GM21786 (cell line): ENCODE measurements at regions not wholly inside any gene's neighbourhood (a gene's known extent, or its start where the extent isn't known, plus 50 kb on each side); places are given as distances from the start of the nearest gene placed in this dataset.

Source experiments
- ATAC-seq: cut with Tn5 transposase; IDR thresholded peaks from one replicate; pipeline ENCODE4 v1.9.1; 2021; ENCODE audit not compliant: unreplicated experiment

- ATAC-seq, result no peak
Measured at GRCh38 chr9:90259311-90260246, 383.0 kb downstream of the DIRAS2 start.

DNA sequence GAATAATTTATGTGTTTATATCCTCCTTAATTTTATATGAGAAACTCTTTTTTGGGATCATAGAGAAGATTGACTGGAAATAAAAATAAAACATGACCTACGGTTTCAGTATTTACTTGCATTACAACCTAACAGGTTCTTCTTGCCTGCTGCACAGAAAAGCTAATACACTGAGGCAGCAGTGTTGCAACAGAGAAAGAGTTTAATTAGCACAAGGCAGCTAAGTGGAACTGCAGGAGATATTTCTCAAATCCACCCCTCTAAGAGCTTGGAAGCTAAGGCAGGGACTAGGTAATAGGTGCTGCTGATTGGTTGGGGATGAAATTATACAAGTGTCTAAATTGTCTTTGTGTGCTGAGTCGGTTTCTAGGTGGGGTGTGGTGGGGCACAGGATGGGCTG lies 380.9 kb downstream of the DIRAS2 start:
- no peak for ATAC-seq

DNA sequence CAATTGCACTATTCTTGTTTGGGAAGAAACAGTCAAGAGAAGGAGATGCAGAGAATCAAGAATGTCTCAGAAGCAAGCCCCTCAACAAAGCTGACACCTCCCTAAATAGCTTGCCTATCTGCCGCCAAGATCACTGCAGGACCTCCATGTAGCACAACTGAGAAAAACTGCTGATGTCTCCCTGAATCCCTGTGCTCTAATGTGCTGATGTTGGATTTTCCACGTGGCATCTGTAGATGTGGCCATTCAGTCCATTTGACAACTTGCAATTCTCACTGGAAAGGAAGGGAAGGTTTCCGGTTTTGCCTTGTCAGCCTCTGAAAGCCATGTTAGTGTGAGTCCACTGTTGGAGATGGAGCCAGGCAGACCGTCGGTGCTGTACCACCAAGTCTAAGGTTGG lies 374.0 kb downstream of the DIRAS2 start:
- no peak for ATAC-seq

DNA sequence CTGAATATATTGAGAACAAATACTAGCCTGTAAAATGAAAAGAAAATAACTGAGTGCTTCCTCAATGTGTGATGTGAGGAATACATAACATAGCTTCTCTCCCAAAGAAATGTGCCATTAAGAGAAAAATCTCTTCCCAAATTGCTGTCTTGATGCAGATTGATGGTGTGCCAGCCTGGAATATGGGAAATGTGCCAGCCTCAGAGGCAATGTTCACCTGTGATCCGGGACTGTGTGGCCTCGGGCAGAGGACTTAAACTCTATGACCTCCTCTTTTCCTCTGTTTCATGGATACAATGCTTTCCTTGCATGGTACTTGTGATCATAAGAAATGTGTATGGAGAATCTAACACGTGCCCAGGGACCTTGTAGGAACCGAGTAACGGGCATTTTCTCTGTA lies 370.9 kb downstream of the DIRAS2 start:
- no peak for ATAC-seq

- ATAC-seq, result no peak
Measured at GRCh38 chr9:90274725-90275124, 367.9 kb downstream of the DIRAS2 start.

DNA sequence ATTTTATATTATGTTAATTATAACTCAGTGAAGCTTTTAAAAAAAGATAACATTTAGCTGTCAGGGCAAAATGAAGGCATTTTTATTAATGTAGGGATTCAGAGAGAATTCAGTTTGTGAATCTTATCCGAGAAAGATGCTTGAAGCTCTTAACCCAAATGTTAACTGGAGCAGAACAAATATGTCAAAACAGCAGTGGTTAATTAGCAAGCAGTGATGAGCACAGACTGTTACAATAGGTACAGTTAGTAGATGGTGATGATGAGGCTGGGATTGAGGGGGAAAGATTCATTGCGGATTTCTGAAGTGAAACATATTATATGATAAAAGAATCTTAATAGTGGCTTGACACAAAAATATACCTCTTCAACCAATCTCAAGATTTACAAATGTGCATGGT lies 356.7 kb downstream of the DIRAS2 start:
- no peak for ATAC-seq

GRCh38 chr9:90287567-90288274 lies 354.9 kb downstream of the DIRAS2 start:
- ATAC-seq, result peak; percentile 94

GRCh38 chr9:90288275-90288639 lies 354.4 kb downstream of the DIRAS2 start:
- ATAC-seq, result no peak

DNA sequence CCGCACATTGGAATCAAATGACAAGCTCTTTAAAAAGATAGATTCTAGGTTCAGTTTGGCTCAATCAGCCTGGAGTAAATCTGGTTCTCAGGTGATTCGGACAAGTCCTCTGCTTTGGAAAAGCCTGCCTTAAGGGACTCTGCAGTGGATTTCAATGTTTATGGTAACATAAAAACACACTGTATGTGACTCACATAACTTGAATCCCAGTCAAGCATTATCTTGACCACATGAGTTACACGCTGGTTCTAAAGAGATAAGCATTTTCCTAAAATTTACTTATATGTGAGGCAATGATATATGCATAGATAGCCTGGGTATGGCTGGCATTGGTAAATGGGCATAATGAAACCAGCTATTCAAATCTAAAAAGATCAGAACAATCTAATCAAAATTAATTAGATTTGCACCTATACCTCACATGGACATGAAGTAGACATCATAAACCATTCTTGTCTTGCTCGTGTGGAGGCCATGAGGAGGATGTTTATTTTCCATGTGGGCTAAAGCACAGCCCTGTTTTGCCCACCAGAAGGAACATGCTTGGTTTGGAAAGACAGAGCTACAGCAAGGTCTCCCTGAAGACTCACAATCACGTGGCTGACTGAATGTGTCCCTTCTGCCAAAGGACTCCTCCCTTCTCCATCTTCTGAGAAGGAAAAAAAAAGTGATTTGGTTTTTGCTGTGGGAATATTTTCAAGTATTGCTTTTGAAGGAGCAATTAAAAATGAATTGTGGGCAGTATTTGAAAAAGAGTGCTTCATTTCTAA lies 351.7 kb downstream of the DIRAS2 start:
- ATAC-seq, result no peak

DNA sequence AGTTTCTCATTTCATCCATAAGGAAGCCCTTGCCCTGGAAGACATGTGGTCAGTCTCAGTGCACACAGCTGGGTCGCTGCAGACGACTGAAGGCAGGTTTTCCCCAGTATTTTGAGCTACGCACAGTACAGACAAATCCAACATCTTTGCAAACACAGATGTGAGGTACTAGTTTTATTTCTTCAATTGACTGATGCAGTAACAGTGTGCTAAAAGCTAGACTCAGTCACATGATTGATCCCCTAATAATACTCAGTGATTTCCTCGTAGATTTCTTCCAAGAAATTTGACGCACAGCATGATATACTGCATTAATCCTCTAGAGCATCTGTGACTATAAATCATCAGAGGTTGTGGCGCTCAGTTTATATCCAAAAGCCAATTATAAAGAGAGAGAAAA lies 346.1 kb downstream of the DIRAS2 start:
- no peak for ATAC-seq

DNA sequence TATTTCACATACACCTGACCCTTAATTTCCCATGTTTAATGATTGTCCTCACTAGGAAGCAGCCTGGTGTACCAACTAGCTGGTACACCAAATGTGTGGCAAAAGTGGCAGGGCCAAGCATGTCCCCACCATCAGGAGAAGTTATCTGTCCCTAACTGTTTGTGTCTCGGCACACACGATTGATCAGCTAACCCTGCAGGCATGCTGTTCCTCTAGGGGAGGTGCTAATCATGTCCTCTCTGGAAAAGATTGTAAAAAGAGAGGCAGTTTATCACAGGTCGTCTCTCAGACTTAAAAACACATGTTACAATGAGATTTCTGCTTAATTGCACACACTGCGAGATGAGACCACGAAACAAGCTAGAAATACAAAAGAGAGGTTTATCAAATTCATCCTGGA lies 342.7 kb downstream of the DIRAS2 start:
- ATAC-seq, result no peak

- no peak for ATAC-seq
Measured at GRCh38 chr9:90300611-90301276, 341.9 kb downstream of the DIRAS2 start.

- ATAC-seq, result no peak
Measured at GRCh38 chr9:90301277-90301653, 341.4 kb downstream of the DIRAS2 start.

DNA sequence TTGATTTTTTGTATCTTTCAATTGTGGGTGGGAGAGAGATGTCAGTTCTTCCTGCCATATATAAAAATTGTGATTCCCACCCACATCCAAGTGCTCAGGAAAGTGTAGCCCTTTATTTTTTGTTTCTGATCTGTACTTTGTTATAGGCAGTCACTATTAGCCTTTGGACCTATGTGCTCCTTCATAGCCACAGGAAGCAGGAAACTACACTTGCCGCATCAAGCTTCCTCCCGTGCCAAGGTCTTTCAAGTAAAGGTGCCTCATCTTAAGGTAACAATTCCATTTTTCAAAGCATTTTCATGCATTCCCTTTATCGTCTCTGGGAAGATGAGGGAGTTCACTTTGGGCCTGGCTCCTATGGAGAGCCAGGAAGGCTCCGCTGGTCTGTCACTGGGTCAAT lies 339.0 kb downstream of the DIRAS2 start:
- no peak for ATAC-seq

DNA sequence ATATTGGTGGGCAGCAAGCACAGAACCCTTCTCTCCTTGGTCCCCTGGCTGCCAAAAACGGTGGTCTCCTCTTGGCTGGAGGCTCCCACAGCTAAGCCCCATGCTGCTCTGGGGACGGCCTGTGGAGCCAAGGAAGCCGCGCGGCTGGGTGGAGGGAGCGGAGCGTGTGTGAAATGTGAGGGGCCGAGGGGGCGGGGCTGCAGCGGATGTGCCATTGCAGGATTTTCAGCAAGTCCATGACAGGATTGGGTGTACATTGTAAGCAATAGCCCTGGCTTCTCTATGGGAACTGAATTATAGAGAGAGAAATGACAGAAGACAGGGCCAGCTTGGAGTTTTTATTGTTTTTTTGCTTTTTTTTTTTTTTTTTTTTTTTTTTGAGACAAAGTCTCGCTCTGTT lies 336.5 kb downstream of the DIRAS2 start:
- no peak for ATAC-seq

- no peak for ATAC-seq
Measured at GRCh38 chr9:90307167-90307833, 335.3 kb downstream of the DIRAS2 start.

DNA sequence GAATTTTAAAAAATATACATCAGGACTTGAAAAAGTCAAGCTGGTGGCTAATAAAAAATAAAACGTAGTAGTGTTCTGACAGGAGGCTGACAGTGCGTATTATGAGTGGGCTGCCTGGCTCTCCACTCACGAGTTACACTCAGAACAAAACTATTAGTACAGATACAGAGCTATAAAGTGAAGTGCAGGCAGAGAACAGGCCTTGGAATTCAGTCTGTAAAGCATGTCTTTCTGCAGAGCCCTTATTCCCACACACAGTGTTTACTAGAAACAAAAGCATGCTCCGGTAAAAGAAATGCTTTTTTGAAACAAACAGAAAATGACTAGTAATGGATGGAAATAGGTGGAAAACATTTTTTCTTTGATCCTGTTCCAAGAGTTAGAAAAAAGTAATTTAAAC lies 334.7 kb downstream of the DIRAS2 start:
- ATAC-seq, result no peak

DNA sequence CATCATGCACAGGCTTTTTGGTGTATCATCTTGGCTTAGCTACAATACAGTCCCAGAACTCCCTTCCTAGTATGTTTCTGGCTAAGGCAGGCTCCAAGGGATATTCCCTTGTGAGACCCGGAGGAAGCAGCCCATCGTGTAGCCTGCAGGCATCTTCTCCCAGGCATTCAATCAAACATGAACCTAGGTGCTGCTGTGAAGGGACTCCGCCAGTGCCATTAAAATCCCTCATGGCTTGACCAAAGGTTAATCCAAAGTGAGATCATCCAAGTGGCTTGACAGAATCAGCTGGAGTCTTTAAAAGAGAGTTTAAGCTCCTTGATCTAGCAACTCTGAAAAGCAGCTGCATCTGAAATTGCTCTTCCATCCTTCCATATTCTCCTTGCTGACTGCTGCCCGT lies 333.9 kb downstream of the DIRAS2 start:
- no peak for ATAC-seq

DNA sequence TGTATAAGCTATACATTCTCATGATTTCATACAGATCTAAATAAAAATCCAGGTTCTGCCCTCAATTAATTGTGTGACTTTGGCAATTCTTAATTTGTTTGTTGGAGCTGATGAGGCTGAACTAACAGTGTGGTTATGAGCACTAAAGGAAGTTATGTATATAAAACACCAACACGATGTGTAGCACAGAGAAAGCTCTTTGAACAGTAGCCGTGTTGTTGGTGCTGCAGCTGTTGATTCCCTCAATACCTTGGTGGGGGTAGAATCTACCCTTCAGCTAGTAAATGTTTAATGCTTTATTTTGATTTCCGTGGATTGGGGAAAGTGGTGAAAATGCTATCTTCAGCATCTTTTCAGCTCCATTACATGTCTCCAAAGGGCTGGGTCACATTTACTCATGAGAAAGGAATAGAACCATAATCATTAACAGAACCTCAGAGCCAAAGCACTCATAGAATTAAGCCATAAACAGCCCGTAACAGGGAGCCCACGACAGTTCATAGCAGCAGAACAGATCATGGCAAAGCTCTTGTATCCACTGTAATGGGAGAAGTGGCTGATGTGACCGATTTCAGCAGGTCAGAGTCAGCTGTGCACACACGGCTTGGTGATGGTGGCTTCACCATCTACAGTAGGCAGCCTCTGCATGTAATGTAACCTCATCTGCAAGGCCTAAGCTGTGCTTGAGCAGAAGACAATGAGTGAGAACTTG lies 332.7 kb downstream of the DIRAS2 start:
- ATAC-seq, result no peak

DNA sequence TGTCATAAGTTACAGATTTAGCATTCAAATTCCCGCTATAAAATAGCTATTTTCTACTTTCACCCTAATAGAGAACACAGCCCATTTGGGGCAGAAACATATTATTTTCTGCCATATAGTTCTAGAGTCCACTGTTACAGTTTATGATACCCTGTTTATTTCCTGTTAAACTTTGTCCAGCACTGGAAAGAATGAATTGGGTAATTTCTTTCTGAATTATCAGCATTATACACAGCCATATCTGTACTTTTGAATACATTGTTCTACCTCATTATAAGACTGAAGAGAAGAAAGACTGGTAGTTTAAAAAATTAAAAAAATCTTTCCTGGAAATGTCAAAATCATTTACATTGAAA lies 332.1 kb downstream of the DIRAS2 start:
- no peak for ATAC-seq
